Epidermal melanocyte (primary cell): ENCODE measurements at regions not wholly inside any gene's neighbourhood (a gene's known extent, or its start where the extent isn't known, plus 50 kb on each side); places are given as distances from the start of the nearest gene placed in this dataset.

Experiments used
- DNase-seq: peaks from one replicate; pipeline ENCODE4 v3.0.0; 2011; ENCODE audit warnings: low spot score; ENCODE audit not compliant: insufficient read length

- DNase-seq, result no peak
These were observed 258.2 kb downstream of the ENC1 start for GRCh38 chr5:74382123-74382855.

DNA sequence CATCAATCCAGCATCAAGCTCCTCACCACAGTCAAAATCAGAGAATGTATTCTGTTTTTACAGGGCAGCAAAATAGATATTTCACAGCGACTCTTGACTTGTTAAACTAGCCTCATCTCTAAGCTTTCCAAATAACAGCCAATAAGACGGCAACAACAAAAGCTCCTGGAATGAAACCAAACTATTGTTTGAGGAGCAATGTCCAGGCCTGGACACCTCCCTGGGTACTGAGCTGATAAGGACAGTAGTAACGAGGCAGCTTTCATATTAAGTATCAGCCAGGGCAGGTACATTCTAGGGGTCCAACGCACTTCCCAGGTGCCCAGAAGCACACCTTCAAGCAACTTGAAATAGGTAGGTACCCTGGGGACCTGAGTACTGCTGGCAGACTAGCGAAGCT lies 260.3 kb downstream of the ENC1 start:
- no peak for DNase-seq

GRCh38 chr5:74378464-74378863 lies 262.1 kb downstream of the ENC1 start:
- no peak for DNase-seq

- no peak for DNase-seq
These were observed 264.3 kb downstream of the ENC1 start for GRCh38 chr5:74376187-74376586.

GRCh38 chr5:74375271-74375670 lies 265.3 kb downstream of the ENC1 start:
- no peak for DNase-seq

GRCh38 chr5:74374656-74375055 lies 265.9 kb downstream of the ENC1 start:
- no peak for DNase-seq

DNA sequence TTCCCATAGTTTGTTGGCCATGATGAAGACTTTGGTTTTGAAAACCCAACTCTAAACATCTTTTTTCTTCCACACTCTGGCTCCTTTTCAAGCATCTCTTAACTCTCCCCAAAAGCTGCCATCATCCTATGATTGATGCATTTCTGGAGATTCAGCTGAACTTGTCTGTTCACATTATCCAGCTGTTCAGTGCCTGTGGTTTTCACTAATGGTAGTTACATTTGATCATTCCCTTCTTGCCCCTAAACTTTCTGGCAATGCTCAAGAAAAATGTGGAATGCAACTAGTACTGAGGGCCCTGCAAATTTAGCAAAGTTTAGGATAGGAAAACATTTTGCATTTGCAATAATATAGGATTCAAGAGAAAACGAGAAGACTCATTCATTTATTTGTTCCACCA lies 267.5 kb downstream of the ENC1 start:
- DNase-seq, result no peak

- no peak for DNase-seq
These were observed 267.9 kb downstream of the ENC1 start for GRCh38 chr5:74372502-74373064.

- DNase-seq, result no peak
These were observed 268.5 kb downstream of the ENC1 start for GRCh38 chr5:74372051-74372450.

GRCh38 chr5:74371621-74372020 lies 268.9 kb downstream of the ENC1 start:
- DNase-seq, result no peak

DNA sequence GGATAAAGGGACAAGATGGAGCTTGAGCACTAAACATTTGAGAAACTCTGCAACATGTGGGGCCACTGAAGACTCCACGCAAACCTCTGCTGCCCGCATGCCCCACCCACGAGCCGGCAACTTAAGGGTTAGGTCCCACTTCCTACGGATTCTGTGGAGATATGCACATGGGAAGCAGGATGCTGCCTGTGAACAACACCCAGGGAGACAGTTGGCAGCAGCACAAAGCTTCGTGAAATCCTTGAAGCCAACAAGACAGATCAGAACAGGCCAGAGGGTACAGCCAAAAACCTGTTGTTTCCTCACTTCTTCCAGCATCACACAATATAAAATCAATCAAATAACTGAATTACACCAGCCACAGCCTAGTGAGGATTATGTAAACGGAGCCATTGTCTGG lies 270.4 kb downstream of the ENC1 start:
- DNase-seq, result no peak

GRCh38 chr5:74369173-74369572 lies 271.4 kb downstream of the ENC1 start:
- no peak for DNase-seq

DNA sequence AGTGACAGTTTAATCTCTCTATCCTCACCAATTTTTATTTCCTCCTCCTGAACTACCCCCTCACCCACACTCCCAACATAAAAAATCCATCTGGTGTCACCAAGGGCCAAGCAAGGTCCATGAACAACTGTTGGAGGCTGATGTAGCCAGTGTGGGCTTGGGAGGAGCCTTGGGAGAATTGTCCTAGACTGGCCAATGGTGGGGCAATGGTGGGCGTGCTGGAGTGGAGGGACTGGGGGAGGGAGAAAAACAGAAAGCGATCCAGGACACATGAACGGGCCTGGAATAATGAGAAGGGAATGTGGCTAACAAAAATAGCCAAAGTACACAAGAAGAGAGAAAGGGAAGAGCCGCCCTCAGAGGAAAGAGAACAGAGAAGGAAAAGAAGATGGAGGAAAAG lies 272.6 kb downstream of the ENC1 start:
- DNase-seq, result no peak

DNA sequence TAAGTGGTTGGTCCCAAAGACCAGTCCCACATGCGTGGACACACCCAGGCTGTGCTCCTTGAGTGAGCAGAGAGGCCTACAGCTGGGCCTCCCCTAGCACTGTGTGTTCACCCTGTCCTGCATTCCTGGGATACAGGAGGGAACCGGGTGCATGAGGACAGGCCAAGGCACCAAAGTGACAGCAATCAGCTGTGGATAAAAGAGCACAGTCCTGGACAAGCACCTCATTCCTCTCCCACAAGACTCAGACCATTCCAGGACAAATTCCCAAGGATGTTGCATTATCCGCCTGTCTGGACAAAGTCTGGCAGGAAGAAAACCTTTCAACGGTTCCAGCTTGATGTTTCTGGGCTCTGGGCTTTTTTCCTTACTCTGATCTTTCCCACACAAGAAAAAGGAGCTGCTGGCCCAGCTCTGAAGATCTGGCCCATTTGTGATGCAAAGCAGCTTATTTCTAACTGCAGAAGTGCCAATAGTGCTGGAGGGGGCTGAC lies 273.2 kb downstream of the ENC1 start:
- DNase-seq, result no peak

GRCh38 chr5:74365723-74366122 lies 274.8 kb downstream of the ENC1 start:
- DNase-seq, result no peak

GRCh38 chr5:74364507-74364906 lies 276.0 kb downstream of the ENC1 start:
- DNase-seq, result no peak

DNA sequence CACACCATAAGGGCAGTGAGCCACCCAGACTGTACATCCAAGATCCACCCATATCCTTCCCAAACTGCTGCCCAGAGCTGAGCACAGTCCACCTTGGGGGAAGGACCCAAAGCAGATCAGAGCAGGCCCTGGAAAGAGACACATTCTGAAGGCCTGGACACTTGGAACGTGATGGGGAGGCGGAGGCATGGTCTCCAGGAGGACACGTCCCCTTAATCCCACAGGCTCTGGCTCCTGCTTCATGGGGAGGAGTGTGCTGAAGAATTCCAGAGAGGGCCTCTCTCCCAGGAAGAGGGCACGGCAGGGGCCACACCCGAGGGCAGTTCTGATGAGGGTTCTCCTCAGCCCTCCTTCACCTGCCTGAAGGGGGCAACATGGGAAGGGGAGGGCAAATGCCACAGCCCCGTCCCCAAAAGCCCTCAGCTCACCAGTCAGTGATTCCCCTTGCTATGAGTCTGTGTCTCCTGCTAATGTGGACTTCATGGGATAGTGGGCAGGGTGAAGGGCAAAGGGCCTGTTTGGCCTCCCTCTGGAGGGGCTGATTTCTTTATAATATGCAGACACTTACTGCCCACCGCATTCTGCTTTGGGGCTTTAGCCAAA lies 276.8 kb downstream of the ENC1 start:
- DNase-seq, result no peak

DNA sequence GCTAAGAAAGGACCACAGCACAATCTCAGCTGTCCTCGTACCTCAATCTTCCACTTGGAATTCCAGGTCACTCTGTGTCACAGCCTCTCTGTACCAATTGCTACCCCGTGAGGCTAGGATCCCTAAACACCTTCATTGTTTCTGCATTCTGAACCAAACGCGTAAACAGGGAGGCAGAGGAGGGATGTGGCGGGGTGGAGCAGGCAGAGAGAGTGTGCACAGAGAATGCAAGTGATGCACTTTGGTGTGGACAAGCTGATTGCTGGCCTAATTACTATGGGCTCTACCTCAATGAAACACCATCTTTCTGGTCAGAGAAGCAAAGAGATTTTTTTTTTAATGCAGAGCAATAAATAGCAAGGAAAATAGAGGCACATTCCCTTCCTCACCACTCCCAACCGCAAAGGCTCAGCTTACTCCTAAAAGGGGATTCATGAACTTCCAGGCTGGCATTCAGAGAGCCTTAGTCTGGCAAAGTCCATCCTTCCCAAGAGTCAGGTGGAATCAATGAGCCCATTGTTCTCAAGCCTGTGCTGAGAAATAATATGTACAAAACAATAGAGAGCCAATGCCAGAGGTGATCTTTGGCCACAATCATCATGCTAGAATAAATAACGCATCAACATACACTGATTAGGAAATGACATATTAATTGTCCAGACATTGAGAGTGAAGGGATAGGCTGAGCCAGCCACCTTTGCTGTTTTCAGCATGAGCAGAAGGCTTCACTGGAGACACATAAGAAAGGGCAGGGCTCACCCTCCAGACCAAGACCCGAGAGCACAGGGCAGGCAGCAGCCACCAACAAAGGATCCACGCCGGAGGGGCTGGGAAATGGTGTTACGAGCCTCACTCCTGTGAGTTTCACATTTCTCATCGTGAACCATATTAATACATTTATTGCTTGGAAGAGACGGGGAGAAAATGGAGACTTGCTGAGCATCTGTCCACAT lies 278.8 kb downstream of the ENC1 start:
- DNase-seq, result no peak

DNA sequence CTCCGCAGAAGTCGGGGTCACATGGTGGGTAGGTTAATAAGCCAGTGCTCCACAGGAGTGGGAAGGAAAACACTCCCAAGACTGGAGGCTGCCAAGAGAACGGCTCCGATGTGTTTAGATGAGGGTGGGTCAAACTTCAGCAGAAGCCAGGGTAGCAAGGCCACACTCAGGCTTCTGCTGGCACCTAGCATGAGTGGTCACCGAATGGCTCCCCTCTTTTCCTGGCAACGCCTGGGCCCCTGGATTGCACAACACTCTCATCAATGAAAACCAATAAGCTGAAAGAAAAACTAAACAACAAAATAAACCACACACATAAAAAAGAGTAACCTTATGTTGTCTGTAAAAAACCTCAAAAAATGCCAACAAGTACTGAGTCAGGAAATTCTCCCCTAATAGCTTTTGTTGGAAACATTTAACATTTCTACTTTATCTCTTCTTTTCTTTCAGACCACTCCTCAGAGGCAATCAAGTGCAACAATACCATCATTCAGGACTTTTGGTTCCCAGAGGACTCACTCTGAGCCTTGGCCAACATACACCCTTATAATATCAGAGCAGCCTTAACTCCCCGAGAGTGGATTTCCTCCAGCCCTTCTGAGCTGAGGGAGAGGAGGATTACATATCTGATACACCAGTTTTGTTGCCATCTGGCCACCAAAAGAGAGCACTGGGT lies 279.9 kb downstream of the ENC1 start:
- DNase-seq, result no peak

DNA sequence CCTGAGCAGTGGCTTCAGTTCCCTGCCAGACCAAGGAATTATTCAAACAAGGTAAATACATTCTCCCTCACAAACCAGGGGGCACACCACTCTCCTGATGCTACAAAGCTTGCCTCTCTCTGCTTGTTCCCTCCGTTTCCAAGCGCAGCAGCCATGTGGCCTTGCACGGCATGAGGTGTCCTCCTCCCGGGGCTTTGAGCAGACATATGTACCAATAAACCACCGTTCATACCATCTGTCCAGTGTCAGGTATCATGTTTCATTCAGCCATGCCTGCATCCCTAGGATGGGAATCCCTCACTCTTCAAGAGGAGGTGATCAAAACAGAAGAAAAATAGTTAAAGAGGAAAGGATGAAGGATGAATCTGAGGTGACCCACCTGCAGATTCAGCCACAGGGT lies 282.7 kb downstream of the ENC1 start:
- DNase-seq, result no peak

DNA sequence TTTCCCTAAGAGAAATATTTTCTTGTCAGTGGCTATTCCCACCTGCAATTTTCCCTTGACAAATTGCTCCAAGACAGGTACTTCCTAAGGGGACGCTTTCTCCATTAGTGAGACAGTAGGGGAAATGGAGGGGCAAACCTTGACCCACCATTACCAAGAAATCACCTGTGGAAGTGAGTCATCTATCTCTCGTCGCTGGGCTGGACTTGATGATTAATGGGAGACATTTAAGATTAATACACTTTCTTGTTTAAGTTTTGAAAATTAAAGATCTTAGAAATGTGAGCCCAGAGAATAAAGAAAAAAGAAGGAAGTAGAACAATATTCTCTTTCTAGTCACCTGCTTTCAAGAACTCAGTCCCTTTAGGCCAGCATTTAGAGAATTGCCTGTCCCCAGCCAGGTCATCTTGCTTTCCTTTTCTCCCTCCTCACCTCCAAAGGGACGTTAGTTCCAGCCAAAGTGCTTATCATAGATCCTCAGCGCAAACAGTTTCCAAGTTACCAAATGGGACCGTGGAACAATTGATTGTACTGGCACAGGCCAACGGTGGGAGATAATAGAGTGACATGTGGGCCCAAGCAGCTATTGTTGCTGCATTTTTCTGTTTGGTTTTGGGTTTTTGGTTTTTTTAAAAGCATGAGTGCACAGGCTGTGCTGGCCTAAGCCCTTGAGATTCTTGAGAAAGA lies 284.4 kb downstream of the ENC1 start:
- no peak for DNase-seq
